Esophagus squamous epithelium (tissue), 5 donors: ENCODE measurements at regions not wholly inside any gene's neighbourhood (a gene's known extent, or its start where the extent isn't known, plus 50 kb on each side); places are given as distances from the start of the nearest gene placed in this dataset.

Experiments used
- DNase-seq: peaks from one replicate; lab custom pipeline; 2025; lab: John Stamatoyannopoulos, UW
- H3K27ac ChIP-seq, 4 donors: fragments of 200-600 bp; sonication (generic); one replicate each; pipeline ENCODE4 v1.5.1; 2016 to 2019; ENCODE audit warnings: mild to moderate bottlenecking in 1 of 4
- H3K27me3 ChIP-seq, 4 donors: fragments of 200-600 bp; sonication (generic); 1 replicate in 3 of 4; 2 replicates in 1 of 4; pipeline versions ENCODE4 v1.5.1 to v1.6.0; 2017 to 2021; ENCODE audit warnings: antibody characterized with exemption in 1 of 4
- H3K36me3 ChIP-seq, 3 donors: fragments of 200-600 bp; sonication (generic); one replicate each; pipeline ENCODE4 v1.5.1; 2016 to 2019
- H3K4me1 ChIP-seq, 3 donors: fragments of 200-600 bp; sonication (generic); one replicate each; pipeline ENCODE4 v1.5.1; 2017 to 2019
- H3K4me3 ChIP-seq, 4 donors: fragments of 200-600 bp; sonication (generic); 1 replicate in 3 of 4; 2 replicates in 1 of 4; pipeline ENCODE4 v1.5.1; 2016 to 2019; ENCODE audit warnings: mild to moderate bottlenecking in 2 of 4, moderate library complexity in 1 of 4
- H3K9me3 ChIP-seq, 3 donors: fragments of 200-600 bp; sonication (generic); one replicate each; pipeline ENCODE4 v1.5.1; 2016 to 2019
- POLR2A ChIP-seq, 4 donors: fragments of 450-650 bp; IDR thresholded peaks; one replicate each; pipeline ENCODE4 v1.6.1; 2017; ENCODE audit warnings: antibody characterized with exemption in 4 of 4, mild to moderate bottlenecking in 4 of 4, moderate library complexity in 3 of 4
- WGBS, 2 donors: methylation state at CpG; one replicate each; pipeline ENCODE4 v1.1.5; 2018; 5-methylcytosine and 5-hydroxymethylcytosine counted together
- intact Hi-C: fragments of 100-400 bp; cut with DNase I; formaldehyde crosslinking; loops from one replicate; pipeline ENCODE4 v1.15.0; 2022
- TF ChIP-seq, protein P1 (sequence below), 6 experiments: fragments of 450-650 bp in 4 of 6; fragments of 200-600 bp in 2 of 6; sonication (generic) in 2 of 6; IDR thresholded peaks; one replicate each; pipeline ENCODE4 v1.5.1; 2016 to 2019; ENCODE audit warnings: antibody characterized with exemption in 6 of 6, mild to moderate bottlenecking in 4 of 6, moderate library complexity in 4 of 6
- donor health status: DM: yes; HTN: yes; CAD: no.

DNA sequence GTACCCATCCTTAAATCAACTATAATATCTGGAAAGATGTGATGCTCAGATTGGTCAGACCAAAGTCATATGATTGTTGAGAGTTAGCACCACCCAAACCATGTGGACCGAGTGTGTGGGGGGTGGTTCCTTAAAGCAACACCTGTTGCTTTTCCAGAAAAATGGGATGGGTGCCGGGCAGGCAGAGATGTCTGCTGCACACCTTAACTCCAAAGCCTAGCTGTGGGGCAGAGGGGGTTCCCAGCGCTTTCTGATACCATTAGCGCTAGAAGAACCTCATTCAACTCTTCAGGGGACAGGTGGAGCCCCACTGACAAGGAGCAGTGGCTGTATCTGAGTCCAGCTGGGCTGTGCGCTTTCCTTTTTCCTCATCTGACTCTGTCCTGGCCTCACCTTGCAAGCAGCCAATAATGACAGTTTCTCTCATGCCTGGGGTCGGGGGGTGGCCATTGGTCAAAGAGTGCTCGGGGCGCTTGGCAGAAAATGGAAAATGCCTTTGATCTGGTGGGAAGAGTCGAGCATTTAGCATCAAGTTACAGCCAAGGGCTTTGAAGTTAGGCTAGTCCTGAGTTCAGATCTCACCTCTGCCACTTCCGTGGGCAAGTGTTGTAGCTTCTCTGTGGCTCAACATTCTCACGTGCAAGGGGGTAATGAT is 82.6 kb downstream of the IRX3 start:
- DNase-seq, result no peak
- Histone ChIP-seq H3K9me3 (no peaks in the 10 kb centered on the region), H3K4me1 (peaks cover 0 to 11% (median 0%) of the 10 kb centered on the region in 3 donors), H3K4me3 (no peak overlapping the region), H3K27me3 (peaks cover 0 to 50% (median 0%) of the 10 kb centered on the region in 4 donors), H3K27ac (no peak overlapping the region), H3K36me3 (no peaks in the 10 kb centered on the region)
- intact Hi-C loops, result no loop called here
- 63 to 67% methylated on average over 7 of the region's 11 CpGs for WGBS, 2 donors
- TF ChIP-seq POLR2A (IDR thresholded peaks at IDR 0.05), result no peak
- TF ChIP-seq, protein P1, sequence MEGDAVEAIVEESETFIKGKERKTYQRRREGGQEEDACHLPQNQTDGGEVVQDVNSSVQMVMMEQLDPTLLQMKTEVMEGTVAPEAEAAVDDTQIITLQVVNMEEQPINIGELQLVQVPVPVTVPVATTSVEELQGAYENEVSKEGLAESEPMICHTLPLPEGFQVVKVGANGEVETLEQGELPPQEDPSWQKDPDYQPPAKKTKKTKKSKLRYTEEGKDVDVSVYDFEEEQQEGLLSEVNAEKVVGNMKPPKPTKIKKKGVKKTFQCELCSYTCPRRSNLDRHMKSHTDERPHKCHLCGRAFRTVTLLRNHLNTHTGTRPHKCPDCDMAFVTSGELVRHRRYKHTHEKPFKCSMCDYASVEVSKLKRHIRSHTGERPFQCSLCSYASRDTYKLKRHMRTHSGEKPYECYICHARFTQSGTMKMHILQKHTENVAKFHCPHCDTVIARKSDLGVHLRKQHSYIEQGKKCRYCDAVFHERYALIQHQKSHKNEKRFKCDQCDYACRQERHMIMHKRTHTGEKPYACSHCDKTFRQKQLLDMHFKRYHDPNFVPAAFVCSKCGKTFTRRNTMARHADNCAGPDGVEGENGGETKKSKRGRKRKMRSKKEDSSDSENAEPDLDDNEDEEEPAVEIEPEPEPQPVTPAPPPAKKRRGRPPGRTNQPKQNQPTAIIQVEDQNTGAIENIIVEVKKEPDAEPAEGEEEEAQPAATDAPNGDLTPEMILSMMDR (IDR thresholded peaks at IDR 0.05), result no peak

GRCh38 chr16:54203384-54203783 is 83.2 kb downstream of the IRX3 start:
- Histone ChIP-seq H3K27me3 (peaks cover 0 to 46% (median 0%) of the 10 kb centered on the region in 4 donors), H3K4me3 (no peak overlapping the region), H3K27ac (no peak overlapping the region), H3K4me1 (peaks cover 0 to 6% (median 0%) of the 10 kb centered on the region in 3 donors), H3K36me3 (no peaks in the 10 kb centered on the region), H3K9me3 (no peaks in the 10 kb centered on the region)
- TF ChIP-seq, protein P1 (IDR thresholded peaks at IDR 0.05), result no peak
- TF ChIP-seq POLR2A (IDR thresholded peaks at IDR 0.05), result no peak
- intact Hi-C loops, result no loop called here
- DNase-seq, result no peak
- 73 to 90% methylated on average over 2 to 3 of the region's 3 CpGs for WGBS, 2 donors
